HepG2 (cell line): ENCODE measurements at regions not wholly inside any gene's neighbourhood (a gene's known extent, or its start where the extent isn't known, plus 50 kb on each side); places are given as distances from the start of the nearest gene placed in this dataset.

ENCODE experiments used
- ATAC-seq: fragments of 200-7000 bp; cut with Tn5 transposase; 3 replicates; pipeline ENCODE4 v1.9.1; 2020; ENCODE audit warnings: mild to moderate bottlenecking, moderate library complexity
- BruUV-seq: library from RNA; stranded (reverse); fragments of 400-500 nt; replicated peaks from 2 replicates; lab custom pipeline; 2021; lab: Mats Ljungman, UMichigan
- CTCF ChIA-PET: fragments of 300-600 bp; formaldehyde crosslinking; extraction: SDS; loops from one replicate; lab custom pipeline; 2021; ENCODE audit warnings: low total read pairs, inconsistent platforms, low intra/inter-chr PET ratio; lab: Yijun Ruan, JAX
- POLR2A ChIA-PET: fragments of 350-600 bp; sonication (Branson Sonifier 250); formaldehyde crosslinking; loops from one replicate; lab custom pipeline; 2020; ENCODE audit warnings: antibody characterized with exemption, inconsistent platforms; lab: Yijun Ruan, JAX
- DNase-seq: peaks from one replicate; pipeline ENCODE4 v3.0.0-alpha.2; 2015; ENCODE audit warnings: low spot score
- FAIRE-seq: peaks from 3 replicates; lab custom pipeline; 2011; peaks lifted over from hg19 to GRCh38; lab: Jason Lieb, UNC
- H2AFZ ChIP-seq: one replicate; pipeline ENCODE4 v1.6.1; 2011; ENCODE audit warnings: low read length, inconsistent platforms
- H3K27ac ChIP-seq: fragments of 300-600 bp; 3 replicates; pipeline ENCODE4 v1.8.0; 2011; ENCODE audit warnings: mixed run types, mild to moderate bottlenecking, mixed read lengths, low read length, inconsistent platforms; ENCODE audit not compliant: insufficient read depth; ENCODE audit errors: extremely low read length
- H3K27me3 ChIP-seq, 2 experiments: fragments of 200-600 bp in 1 of 2; 2 replicates in 1 of 2; 3 replicates in 1 of 2; pipeline versions ENCODE4 v1.6.0 to v1.8.0; 2011; ENCODE audit warnings: low read length in 2 of 2, mild to moderate bottlenecking in 2 of 2, moderate library complexity in 2 of 2, inconsistent platforms in 1 of 2; ENCODE audit not compliant: insufficient read depth in 2 of 2, control insufficient read depth in 1 of 2
- H3K36me3 ChIP-seq, 2 experiments: fragments of 200-600 bp in 1 of 2; replicated peaks in 1 of 2; 2 replicates in 1 of 2; 3 replicates in 1 of 2; pipeline versions ENCODE4 v1.5.1 to v1.8.0; 2011; ENCODE audit warnings: low read length in 2 of 2, inconsistent platforms in 1 of 2; ENCODE audit not compliant: insufficient read depth in 2 of 2, control insufficient read depth in 1 of 2
- H3K4me1 ChIP-seq: 2 replicates; pipeline ENCODE4 v1.5.1; 2012; ENCODE audit warnings: low read length, inconsistent platforms; ENCODE audit not compliant: insufficient read depth
- H3K4me2 ChIP-seq: 2 replicates; pipeline ENCODE4 v1.6.0; 2011; ENCODE audit warnings: low read depth, low read length, inconsistent platforms
- H3K4me3 ChIP-seq, 3 experiments: fragments of 200-600 bp in 1 of 3; sonication (generic), shearing (Covaris generic) in 1 of 3; replicated peaks in 1 of 3; 2 replicates each; pipeline ENCODE4 v1.5.1; 2011 to 2016; ENCODE audit warnings: low read length in 3 of 3, inconsistent platforms in 2 of 3, low read depth in 2 of 3, mild to moderate bottlenecking in 2 of 3, control low read depth in 1 of 3, mixed read lengths in 1 of 3; ENCODE audit not compliant: insufficient read depth in 1 of 3
- H3K79me2 ChIP-seq: one replicate; pipeline ENCODE4 v1.6.1; 2011; ENCODE audit warnings: low read length, inconsistent platforms; ENCODE audit not compliant: insufficient read depth
- H3K9ac ChIP-seq: 2 replicates; pipeline ENCODE4 v1.6.0; 2011; ENCODE audit warnings: mild to moderate bottlenecking, low read depth, low read length, inconsistent platforms; ENCODE audit not compliant: insufficient read depth
- H3K9me3 ChIP-seq: 2 replicates; pipeline ENCODE4 v1.5.1; 2012; ENCODE audit warnings: mild to moderate bottlenecking, low read length
- H4K20me1 ChIP-seq: 2 replicates; pipeline ENCODE4 v1.6.0; 2011; ENCODE audit warnings: inconsistent platforms, mild to moderate bottlenecking, low read length, moderate library complexity; ENCODE audit not compliant: insufficient read depth
- HNF1B ChIP-seq: sonication (generic); formaldehyde crosslinking; IDR thresholded peaks from 2 replicates; pipeline ENCODE4 v1.5.1; 2020; ENCODE audit warnings: mild to moderate bottlenecking, moderate library complexity, missing genetic modification reagents
- IRF9 ChIP-seq: sonication (generic); formaldehyde crosslinking; IDR thresholded peaks from 2 replicates; pipeline ENCODE4 v1.8.0; 2022; ENCODE audit warnings: missing genetic modification reagents, mild to moderate bottlenecking, borderline replicate concordance
- MAFK ChIP-seq, 2 experiments: IDR thresholded peaks in 1 of 2; conservative IDR thresholded peaks in 1 of 2; 2 replicates each; pipeline ENCODE4 v1.6.1; 2011; ENCODE audit warnings: improper control_type of control experiment in 2 of 2, low read length in 2 of 2
- MATR3 ChIP-seq: sonication (generic); formaldehyde crosslinking; IDR thresholded peaks from 2 replicates; pipeline ENCODE4 v1.4.0; 2020; ENCODE audit warnings: missing genetic modification reagents
- TMF1 ChIP-seq: sonication (generic); formaldehyde crosslinking; IDR thresholded peaks from 2 replicates; pipeline ENCODE4 v1.8.1; 2022; ENCODE audit warnings: low read depth, missing genetic modification reagents
- ZFP36L2 ChIP-seq: sonication (generic); formaldehyde crosslinking; IDR thresholded peaks from 2 replicates; pipeline ENCODE4 v1.4.0; 2020; ENCODE audit warnings: missing genetic modification reagents
- ZNF251 ChIP-seq: sonication (generic); formaldehyde crosslinking; IDR thresholded peaks from 2 replicates; pipeline ENCODE4 v1.9.0; 2021; ENCODE audit warnings: mild to moderate bottlenecking, missing genetic modification reagents
- WGBS: methylation state at CpG from one replicate; pipeline ENCODE4 v1.1.6; 2017; ENCODE audit warnings: low lambda C conversion rate; 5-methylcytosine and 5-hydroxymethylcytosine counted together
- in situ Hi-C: cut with HindIII; loops from 2 replicates; pipeline ENCODE4 v1.10.0; 2017; ENCODE audit warnings: low pct_unique_long_range_greater_than_20kb; ENCODE audit not compliant: extremely low pct_ligation_motif_present
- intact Hi-C: fragments of 100-400 bp; cut with micrococcal nuclease; formaldehyde crosslinking; loops from one replicate; pipeline ENCODE4 v1.10.0; 2022; ENCODE audit not compliant: unreplicated experiment
- TF ChIP-seq, protein P1 (sequence below): sonication (generic); formaldehyde crosslinking; IDR thresholded peaks from 2 replicates; pipeline ENCODE4 v1.4.0; 2020; ENCODE audit warnings: missing genetic modification reagents

DNA sequence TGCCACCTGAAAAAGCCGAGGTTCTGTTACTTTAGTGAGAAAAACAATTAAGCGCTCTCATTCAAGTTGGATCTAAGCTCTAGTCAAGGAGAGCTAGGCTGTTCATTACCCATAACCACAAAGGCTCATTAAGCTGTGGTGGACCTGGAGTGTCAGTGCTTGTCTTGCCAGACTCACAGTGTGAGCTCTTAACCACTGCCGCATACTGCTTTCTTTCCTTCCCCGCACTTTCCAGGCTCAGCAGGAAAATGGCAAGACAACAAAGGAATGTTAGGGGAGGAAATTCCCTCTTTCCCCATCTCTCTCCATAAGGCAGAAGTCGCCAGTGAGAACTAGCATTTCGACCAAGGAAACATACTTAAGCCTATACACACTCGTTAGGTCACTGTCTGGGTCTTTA is 467.3 kb downstream of the ENC1 start (continued):
- TF ChIP-seq IRF9 (CRISPR knock-in tag) (no peak), HNF1B (CRISPR knock-in tag) (no peak), TMF1 (CRISPR knock-in tag) (no peak), ZFP36L2 (CRISPR knock-in tag) (no peak), ZNF251 (CRISPR knock-in tag) (no peak)

DNA sequence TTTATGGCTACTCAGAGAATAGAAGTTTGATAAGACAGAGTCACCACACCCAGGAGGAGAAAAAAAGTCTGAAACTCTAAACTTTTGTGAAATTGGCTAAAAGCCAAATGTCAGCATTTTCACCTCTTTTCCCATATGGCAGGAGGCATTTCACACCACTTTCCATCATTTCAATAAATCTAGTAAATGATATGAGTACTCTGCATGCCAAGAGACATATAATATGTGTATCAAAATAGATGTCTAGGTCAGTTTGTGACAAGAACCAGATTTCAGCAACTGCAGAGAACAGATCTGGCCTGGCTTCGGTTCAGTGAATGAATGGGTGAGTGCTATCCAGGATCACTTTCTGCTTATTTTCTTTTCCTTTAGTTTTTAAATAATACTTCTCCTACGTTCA is 470.8 kb downstream of the ENC1 start:
- no peak for ATAC-seq
- TF ChIP-seq MAFK (conservative IDR thresholded peaks at IDR 0.05 in 1 of 2, IDR thresholded peaks at IDR 0.05 in 1 of 2; ENCODE audit: low read length in 2 of 2), result peak; percentile 40 to 47; a peak in 3 of 4 replicates
- TF ChIP-seq, protein P1, sequence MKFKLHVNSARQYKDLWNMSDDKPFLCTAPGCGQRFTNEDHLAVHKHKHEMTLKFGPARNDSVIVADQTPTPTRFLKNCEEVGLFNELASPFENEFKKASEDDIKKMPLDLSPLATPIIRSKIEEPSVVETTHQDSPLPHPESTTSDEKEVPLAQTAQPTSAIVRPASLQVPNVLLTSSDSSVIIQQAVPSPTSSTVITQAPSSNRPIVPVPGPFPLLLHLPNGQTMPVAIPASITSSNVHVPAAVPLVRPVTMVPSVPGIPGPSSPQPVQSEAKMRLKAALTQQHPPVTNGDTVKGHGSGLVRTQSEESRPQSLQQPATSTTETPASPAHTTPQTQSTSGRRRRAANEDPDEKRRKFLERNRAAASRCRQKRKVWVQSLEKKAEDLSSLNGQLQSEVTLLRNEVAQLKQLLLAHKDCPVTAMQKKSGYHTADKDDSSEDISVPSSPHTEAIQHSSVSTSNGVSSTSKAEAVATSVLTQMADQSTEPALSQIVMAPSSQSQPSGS (CRISPR knock-in tag), result no peak
- TF ChIP-seq MATR3 (CRISPR knock-in tag), result no peak
- H3K4me1 ChIP-seq, result peaks cover 15% of the 10 kb centered on the region
- no peak for DNase-seq
- no peak overlapping the region for H3K4me2 ChIP-seq
- in situ Hi-C loops, result no loop called here
- H3K4me3 ChIP-seq, result no peak overlapping the region
- CTCF ChIA-PET, result no interaction called here
- no peaks in the 10 kb centered on the region for H3K9me3 ChIP-seq
- H3K27me3 ChIP-seq, result peaks cover 1 to 4% of the 10 kb centered on the region in 2 experiments; a peak in 2 of 5 replicates
- intact Hi-C loops, result no loop called here
- H2AFZ ChIP-seq, result no peak overlapping the region
- no peak overlapping the region for H3K9ac ChIP-seq
- WGBS, result 28% methylated on average over 2 of the region's 2 CpGs
- no peaks in the 10 kb centered on the region for H3K36me3 ChIP-seq
- H3K79me2 ChIP-seq, result no peaks in the 10 kb centered on the region
- FAIRE-seq, result no peak
- no peak overlapping the region for H3K27ac ChIP-seq
- no TSS peak for BruUV-seq
- POLR2A ChIA-PET, result no interaction called here
- no peaks in the 10 kb centered on the region for H4K20me1 ChIP-seq
